Activated T-helper 17 cell treated with anti-CD3 and anti-CD28 coated beads, Interleukin-2, amount 50 U/mL, for 72 hours (primary cell): ENCODE measurements at regions not wholly inside any gene's neighbourhood (a gene's known extent, or its start where the extent isn't known, plus 50 kb on each side); places are given as distances from the start of the nearest gene placed in this dataset.

ENCODE experiments used
- ATAC-seq: fragments of 150-1000 bp; cut with Tn5 transposase; replicated peaks from 2 replicates; pipeline ENCODE4 v1.10.0; 2021; ENCODE audit warnings: mild to moderate bottlenecking, moderate library complexity
- H3K27ac Mint-ChIP-seq: one replicate; pipeline ENCODE4 v1.8.0; 2022; ENCODE audit warnings: mixed read lengths
- H3K27me3 Mint-ChIP-seq: one replicate; pipeline ENCODE4 v1.8.0; 2022; ENCODE audit warnings: mixed read lengths
- H3K36me3 Mint-ChIP-seq: one replicate; pipeline ENCODE4 v1.8.0; 2022; ENCODE audit warnings: low read depth, mild to moderate bottlenecking, mixed read lengths
- H3K4me1 Mint-ChIP-seq: one replicate; pipeline ENCODE4 v1.8.0; 2022; ENCODE audit warnings: mixed read lengths
- H3K4me3 Mint-ChIP-seq: one replicate; pipeline ENCODE4 v1.8.0; 2022; ENCODE audit warnings: mild to moderate bottlenecking, mixed read lengths
- H3K9me3 Mint-ChIP-seq: one replicate; pipeline ENCODE4 v1.8.0; 2022; ENCODE audit warnings: mixed read lengths

DNA sequence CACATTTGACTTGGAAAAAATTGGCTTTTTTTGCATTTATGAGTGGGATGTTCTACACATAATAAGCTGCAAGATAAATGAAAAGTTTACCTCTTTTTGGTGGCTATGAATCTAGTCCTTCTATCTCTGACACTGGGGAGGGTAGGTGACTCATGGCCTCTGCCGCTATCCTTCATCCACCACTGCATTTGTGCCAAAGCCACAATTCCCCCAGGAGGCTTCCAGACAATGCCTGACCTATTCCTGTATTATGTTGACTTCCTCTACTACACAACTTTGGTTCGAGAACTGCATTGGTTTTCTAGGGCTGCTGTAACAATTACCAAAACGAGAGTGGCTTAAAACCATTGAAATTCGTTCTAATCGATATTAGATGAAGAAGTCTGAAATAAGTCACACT, 245.6 kb downstream of the TRAM1L1 start:
- no peaks in the 10 kb centered on the region for H3K36me3 Mint-ChIP-seq
- H3K27ac Mint-ChIP-seq, result no peak overlapping the region
- H3K4me3 Mint-ChIP-seq, result no peak overlapping the region
- H3K27me3 Mint-ChIP-seq, result no peaks in the 10 kb centered on the region
- no peak for ATAC-seq
- no peaks in the 10 kb centered on the region for H3K4me1 Mint-ChIP-seq
- H3K9me3 Mint-ChIP-seq, result peaks cover 9% of the 10 kb centered on the region

DNA sequence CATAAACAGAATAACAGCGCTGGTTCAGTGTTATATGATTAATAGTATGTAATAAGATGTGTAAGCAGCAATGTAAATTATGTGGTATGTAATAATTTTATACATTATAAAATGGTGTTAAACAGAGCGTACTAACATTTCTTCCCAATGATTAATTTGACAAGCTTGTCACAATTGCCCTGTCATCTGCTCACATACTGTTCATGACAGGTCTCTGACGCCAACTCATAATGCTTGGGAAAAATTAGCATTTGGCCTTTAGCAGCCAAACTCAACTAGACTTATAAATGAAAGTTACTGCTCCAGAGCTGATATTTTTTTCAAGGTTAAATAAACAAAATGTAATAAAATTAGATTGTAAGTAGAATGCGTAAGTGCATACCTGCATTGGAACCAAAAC, 246.8 kb downstream of the TRAM1L1 start:
- no peaks in the 10 kb centered on the region for H3K4me1 Mint-ChIP-seq
- peaks cover 14% of the 10 kb centered on the region for H3K9me3 Mint-ChIP-seq
- H3K27ac Mint-ChIP-seq, result no peak overlapping the region
- H3K4me3 Mint-ChIP-seq, result no peak overlapping the region
- ATAC-seq, result no peak
- H3K27me3 Mint-ChIP-seq, result no peaks in the 10 kb centered on the region
- no peaks in the 10 kb centered on the region for H3K36me3 Mint-ChIP-seq

DNA sequence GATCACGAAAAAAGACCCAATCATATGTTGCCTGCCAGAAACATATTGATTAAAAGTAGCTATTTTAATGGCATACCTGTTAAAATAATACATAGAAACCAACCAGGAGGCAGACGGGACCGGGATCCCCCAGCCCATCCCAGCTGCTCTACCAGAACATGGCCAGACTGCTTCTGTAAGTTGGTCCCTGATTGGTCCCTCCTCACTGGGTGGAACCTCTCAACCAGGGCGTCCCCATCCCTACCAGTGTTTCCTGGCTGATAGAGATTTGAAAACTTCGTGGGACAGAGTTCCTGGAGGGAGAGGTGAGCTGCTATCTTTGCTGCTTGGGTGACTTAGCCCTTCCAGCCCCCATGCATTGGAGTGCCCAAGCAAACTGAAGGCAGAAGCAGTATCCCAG, 256.2 kb downstream of the TRAM1L1 start:
- Mint-ChIP-seq H3K27me3 (no peaks in the 10 kb centered on the region), H3K27ac (no peak overlapping the region), H3K4me1 (no peaks in the 10 kb centered on the region), H3K4me3 (no peak overlapping the region), H3K9me3 (peaks cover 6% of the 10 kb centered on the region), H3K36me3 (no peaks in the 10 kb centered on the region)
- no peak for ATAC-seq

DNA sequence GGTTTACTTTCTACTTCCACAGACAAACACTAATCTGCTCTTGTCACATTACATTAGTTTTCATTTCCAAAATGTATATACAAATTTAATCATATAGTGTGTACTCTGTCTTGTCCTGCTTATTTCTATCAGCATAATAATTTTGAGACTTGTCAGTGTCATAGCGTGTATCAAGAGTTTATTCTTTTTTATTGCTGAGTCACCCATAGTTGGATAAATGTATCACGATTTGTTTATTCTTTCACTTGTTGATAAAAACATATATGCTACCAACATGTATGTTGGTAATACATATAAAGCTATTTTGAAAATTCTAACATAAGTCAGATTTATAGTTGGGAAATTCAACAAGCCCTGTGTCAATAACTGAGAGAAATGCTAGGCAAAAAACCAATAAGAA, 261.2 kb downstream of the TRAM1L1 start:
- Mint-ChIP-seq H3K27me3 (no peaks in the 10 kb centered on the region), H3K4me3 (no peak overlapping the region), H3K36me3 (no peaks in the 10 kb centered on the region), H3K9me3 (peaks cover 3% of the 10 kb centered on the region), H3K4me1 (no peaks in the 10 kb centered on the region), H3K27ac (no peak overlapping the region)
- no peak for ATAC-seq

DNA sequence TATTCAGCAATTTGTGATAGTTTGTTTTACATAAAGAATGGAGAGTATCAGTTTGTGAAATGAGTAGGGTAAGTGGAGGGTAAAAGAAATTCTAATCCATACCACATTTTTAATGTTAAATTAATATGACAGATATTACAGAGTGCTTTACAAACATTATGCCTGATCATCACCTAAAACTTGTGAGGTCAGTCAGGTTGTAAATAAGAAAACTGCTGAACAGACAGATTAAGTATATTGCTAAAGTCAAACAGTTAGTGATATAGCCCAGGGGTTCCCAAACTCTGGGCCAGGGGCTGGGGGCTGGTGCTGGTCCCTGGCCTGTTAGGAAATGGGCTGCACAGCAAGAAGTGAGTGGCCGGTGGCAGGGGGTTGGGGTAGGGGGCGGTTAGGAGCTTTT, 273.6 kb downstream of the TRAM1L1 start:
- Mint-ChIP-seq H3K36me3 (no peaks in the 10 kb centered on the region), H3K27ac (no peak overlapping the region), H3K9me3 (peaks cover 9% of the 10 kb centered on the region), H3K4me3 (no peak overlapping the region), H3K27me3 (no peaks in the 10 kb centered on the region), H3K4me1 (no peaks in the 10 kb centered on the region)
- no peak for ATAC-seq

DNA sequence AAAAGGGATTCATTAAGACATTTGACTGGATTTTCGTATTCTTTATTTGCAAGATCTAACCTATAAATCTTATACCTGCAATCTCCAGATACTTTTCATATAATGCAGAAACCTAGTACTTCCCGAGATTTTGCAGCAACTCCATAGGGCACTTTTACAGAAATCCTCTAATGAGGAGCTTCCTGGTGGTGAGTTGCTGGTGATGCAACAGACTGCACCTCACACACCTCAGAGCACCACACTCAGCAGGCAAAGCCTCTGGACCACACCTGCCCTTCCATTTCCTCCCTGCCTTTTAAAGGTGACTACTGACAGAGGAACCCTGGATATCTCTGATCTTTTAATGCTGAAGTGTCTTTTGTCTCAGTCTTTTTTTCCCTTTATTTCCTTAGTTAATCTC, 289.4 kb downstream of the TRAM1L1 start:
- Mint-ChIP-seq H3K4me1 (no peaks in the 10 kb centered on the region), H3K9me3 (peaks cover 5% of the 10 kb centered on the region), H3K36me3 (no peaks in the 10 kb centered on the region), H3K4me3 (no peak overlapping the region), H3K27ac (no peak overlapping the region), H3K27me3 (no peaks in the 10 kb centered on the region)
- ATAC-seq, result no peak

DNA sequence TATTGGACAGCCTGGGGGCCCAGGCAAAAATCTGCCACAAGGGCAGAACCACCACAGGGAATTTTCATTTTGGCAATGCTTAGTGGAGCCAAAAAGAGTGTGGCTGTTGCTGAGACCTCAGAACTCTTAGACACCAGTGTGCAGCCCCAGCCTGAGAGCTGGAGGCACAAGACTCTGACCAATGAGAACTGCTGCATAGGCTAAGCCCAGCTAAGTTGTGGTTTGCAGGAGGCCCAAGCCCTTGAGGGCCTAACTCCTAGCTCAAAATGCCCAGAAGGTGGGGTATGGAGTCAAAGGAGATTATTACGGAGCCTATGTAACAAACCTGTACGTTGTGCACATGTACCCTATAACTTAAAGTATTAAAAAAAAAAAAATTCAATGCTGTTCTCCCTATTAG, 296.7 kb downstream of the TRAM1L1 start:
- no peaks in the 10 kb centered on the region for H3K4me1 Mint-ChIP-seq
- no peak for ATAC-seq
- no peak overlapping the region for H3K4me3 Mint-ChIP-seq
- H3K36me3 Mint-ChIP-seq, result no peaks in the 10 kb centered on the region
- H3K9me3 Mint-ChIP-seq, result no peaks in the 10 kb centered on the region
- H3K27ac Mint-ChIP-seq, result no peak overlapping the region
- H3K27me3 Mint-ChIP-seq, result no peaks in the 10 kb centered on the region

DNA sequence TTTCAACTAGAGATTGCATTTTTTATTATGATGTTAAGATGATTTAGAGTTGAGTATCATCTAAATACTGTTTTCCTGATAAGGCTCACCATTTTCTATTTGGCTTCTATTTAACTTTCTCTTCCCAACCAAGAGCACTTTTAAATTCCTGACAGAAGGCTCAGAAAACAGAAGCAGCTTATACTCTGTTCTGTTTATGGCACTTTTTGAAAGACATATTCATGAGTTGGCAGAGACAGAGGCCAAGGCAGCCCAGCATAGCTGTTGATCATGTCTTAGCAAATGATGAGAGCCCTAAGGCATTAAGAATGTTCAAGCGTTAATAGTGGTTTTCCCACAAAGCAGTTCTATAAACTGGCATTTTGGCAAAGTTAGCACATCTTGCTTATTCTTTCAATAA, 330.3 kb downstream of the TRAM1L1 start:
- Mint-ChIP-seq H3K4me1 (no peaks in the 10 kb centered on the region), H3K9me3 (no peaks in the 10 kb centered on the region), H3K27me3 (no peaks in the 10 kb centered on the region), H3K36me3 (no peaks in the 10 kb centered on the region), H3K27ac (no peak overlapping the region), H3K4me3 (no peak overlapping the region)
- no peak for ATAC-seq

DNA sequence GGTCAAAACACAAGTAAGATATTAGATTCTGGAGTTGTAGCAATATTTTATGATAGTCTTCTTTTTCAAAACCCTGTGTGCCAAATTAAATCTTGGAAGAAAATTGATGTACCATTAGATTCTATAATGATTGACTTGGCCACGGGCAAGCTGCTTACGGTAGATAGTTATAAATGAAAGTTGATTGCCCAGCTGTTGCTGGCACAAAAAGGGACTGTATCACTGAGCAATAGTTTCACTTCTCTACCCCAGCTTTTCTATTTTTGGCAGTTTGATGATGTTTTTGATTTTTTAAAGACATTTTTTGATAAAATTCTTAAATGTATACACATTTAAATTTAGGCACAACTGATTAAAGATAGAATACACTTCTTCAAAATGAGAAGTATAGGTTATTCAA, 333.3 kb downstream of the TRAM1L1 start:
- Mint-ChIP-seq H3K4me1 (no peaks in the 10 kb centered on the region), H3K27ac (no peak overlapping the region), H3K36me3 (no peaks in the 10 kb centered on the region), H3K27me3 (no peaks in the 10 kb centered on the region), H3K4me3 (no peak overlapping the region), H3K9me3 (no peaks in the 10 kb centered on the region)
- ATAC-seq, result no peak

DNA sequence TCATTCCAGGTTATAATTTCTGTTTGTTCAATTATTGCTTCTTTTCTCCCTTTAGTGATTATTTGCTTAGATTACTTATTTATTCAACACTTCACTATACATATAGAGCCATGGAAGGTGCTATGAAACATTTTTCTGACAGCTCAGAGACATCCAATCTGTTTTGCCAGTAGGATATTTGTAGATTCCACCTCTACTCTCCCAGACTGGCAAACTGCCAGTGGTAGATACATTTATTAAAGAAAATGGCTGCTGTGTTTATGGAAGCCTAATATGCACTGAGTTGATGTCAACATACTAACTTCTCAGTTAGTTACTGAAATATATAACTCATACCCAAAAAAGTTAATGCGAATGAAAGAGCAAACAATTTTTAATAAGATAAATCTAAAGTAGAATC, 348.6 kb downstream of the TRAM1L1 start:
- Mint-ChIP-seq H3K4me1 (no peaks in the 10 kb centered on the region), H3K4me3 (no peak overlapping the region), H3K27me3 (no peaks in the 10 kb centered on the region), H3K36me3 (no peaks in the 10 kb centered on the region), H3K9me3 (no peaks in the 10 kb centered on the region), H3K27ac (no peak overlapping the region)
- no peak for ATAC-seq

DNA sequence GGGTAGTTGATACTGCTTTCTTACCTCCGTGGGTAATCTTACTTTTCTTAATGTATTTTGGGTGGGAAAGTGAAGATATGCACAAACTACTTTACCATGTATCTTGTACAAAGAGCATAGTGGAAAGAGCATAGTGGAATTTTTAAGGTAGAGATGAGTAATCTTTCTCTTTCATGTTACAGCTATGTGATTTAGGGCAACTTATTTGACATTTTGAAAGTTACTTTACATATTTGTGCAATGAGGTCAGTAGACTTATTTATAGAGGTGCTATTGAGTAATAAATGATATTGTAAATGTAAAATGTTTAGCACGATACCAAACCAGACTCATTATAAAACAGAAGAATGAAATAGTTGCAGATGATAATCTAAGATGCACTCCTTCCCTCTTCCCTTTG, 351.2 kb downstream of the TRAM1L1 start:
- Mint-ChIP-seq H3K27me3 (no peaks in the 10 kb centered on the region), H3K4me3 (no peak overlapping the region), H3K36me3 (no peaks in the 10 kb centered on the region), H3K9me3 (no peaks in the 10 kb centered on the region), H3K27ac (no peak overlapping the region), H3K4me1 (no peaks in the 10 kb centered on the region)
- no peak for ATAC-seq

DNA sequence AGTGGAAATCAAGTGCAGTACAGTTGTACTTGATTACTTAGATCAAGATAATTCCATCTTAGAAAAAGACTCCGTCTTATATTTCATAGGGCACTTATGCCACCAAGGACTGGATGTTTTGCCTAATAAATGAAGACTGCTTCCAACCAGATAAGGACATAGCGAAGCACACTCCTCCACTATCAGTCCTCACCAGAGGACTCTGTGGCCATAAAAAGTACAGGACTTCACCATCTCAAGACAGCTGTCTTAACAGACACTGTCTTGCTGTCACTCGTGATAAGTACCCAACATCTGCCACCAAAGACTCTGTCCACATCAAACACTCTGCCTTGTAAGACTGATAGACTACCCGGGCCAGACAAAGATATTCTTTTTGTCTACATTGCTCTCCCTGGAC, 352.0 kb downstream of the TRAM1L1 start:
- Mint-ChIP-seq H3K27ac (no peak overlapping the region), H3K27me3 (no peaks in the 10 kb centered on the region), H3K4me1 (no peaks in the 10 kb centered on the region), H3K9me3 (no peaks in the 10 kb centered on the region), H3K36me3 (no peaks in the 10 kb centered on the region), H3K4me3 (no peak overlapping the region)
- ATAC-seq, result no peak

DNA sequence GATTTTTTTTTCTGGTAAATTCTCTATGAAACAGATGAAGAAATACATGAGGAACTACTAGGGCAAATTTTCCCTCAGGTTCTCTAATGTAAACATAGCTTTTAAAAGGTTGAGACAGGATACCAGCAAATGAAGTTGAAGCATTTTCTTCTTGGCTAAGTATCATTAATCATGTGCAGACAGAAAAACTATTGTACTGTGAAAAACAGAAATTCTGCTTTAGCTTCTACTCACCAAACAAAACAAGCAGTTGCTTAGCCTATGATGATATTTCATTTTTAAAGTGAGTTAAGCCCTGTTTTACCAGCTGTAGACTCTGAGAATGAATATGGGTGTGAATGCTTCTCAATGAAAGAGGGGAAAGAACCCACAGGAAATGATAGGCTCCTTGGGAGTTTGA, 358.9 kb downstream of the TRAM1L1 start:
- Mint-ChIP-seq H3K9me3 (peaks cover 8% of the 10 kb centered on the region), H3K4me3 (no peak overlapping the region), H3K27me3 (no peaks in the 10 kb centered on the region), H3K4me1 (no peaks in the 10 kb centered on the region), H3K36me3 (no peaks in the 10 kb centered on the region), H3K27ac (no peak overlapping the region)
- ATAC-seq, result no peak

DNA sequence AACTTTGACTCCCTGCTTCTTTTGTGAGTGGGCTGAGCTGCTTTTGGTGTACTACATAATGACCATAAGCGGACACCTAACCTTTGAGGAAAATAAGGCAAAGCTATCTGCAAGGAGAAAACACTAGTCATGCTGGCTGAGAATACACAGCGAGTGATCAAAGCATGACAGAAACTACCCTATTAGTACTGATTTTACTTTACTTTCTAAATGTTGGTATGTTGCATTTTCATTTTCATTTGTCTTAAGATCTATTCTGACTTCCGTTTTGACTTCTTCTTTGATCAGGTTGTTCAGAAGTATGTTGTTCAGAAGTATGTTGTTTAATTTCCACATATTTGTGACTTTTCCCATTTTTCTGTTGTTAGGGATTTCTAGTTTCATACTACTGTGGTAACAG, 361.1 kb downstream of the TRAM1L1 start:
- no peak for ATAC-seq
- Mint-ChIP-seq H3K27me3 (no peaks in the 10 kb centered on the region), H3K9me3 (peaks cover 13% of the 10 kb centered on the region), H3K27ac (no peak overlapping the region), H3K4me3 (no peak overlapping the region), H3K36me3 (no peaks in the 10 kb centered on the region), H3K4me1 (no peaks in the 10 kb centered on the region)

DNA sequence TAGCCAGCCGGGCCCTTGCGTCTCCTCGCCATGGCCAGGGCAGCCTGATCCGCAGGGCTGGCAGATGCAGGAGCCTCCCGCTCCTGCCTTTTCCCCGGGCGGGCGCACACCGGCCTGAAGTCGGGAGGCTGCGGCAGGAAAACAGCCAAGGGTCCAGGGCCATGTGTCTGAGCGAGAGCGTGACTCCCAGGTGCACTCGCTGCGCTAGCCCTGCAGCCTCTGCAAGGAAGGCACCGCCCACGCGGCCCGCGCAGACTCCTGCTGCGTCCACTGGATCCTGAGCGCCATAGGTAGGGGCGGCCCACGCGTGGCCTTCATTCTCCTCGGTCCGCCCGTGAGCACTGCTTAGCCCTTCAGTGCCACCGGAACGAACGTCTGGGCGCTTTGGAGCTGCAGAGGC, 379.9 kb downstream of the TRAM1L1 start:
- Mint-ChIP-seq H3K27ac (no peak overlapping the region), H3K9me3 (peaks cover 9% of the 10 kb centered on the region), H3K27me3 (no peaks in the 10 kb centered on the region), H3K36me3 (no peaks in the 10 kb centered on the region), H3K4me1 (no peaks in the 10 kb centered on the region), H3K4me3 (no peak overlapping the region)
- ATAC-seq, result no peak

DNA sequence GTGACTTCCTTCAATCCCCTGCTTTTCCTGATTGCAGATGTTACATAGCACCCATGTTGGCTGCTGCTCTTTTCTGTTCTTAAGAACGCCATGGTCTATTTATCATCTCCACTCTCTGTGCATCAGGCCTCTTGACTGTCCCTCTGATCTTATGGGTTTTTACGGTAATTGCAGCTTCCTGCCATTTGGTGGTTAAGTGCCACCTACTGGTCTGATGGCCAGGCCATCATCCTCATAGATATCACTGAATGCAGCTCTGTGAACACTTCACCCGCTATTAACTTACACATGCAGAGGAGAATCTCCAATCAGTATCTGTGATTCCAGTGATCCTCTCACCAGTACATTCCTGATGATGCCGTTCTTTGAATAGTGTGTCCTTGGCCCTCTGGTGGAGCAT, 382.4 kb downstream of the TRAM1L1 start:
- no peak overlapping the region for H3K4me3 Mint-ChIP-seq
- no peak for ATAC-seq
- no peak overlapping the region for H3K27ac Mint-ChIP-seq
- H3K9me3 Mint-ChIP-seq, result peaks cover 6% of the 10 kb centered on the region
- H3K36me3 Mint-ChIP-seq, result no peaks in the 10 kb centered on the region
- H3K4me1 Mint-ChIP-seq, result no peaks in the 10 kb centered on the region
- H3K27me3 Mint-ChIP-seq, result no peaks in the 10 kb centered on the region
